Adipocyte (in vitro differentiated cells): ENCODE measurements at regions not wholly inside any gene's neighbourhood (a gene's known extent, or its start where the extent isn't known, plus 50 kb on each side); places are given as distances from the start of the nearest gene placed in this dataset.

Experiments
- DNase-seq: peaks from one replicate; pipeline ENCODE4 v3.0.0-alpha.2; 2015; ENCODE audit warnings: low read depth
- H3K27me3 ChIP-seq: replicated peaks from 2 replicates; pipeline ENCODE4 v1.7.0; 2013; ENCODE audit warnings: mild to moderate bottlenecking, low read length, moderate library complexity; ENCODE audit not compliant: control insufficient read depth, insufficient read depth
- H3K36me3 ChIP-seq: 2 replicates; pipeline ENCODE4 v1.7.0; 2013; ENCODE audit warnings: low read length, mild to moderate bottlenecking, moderate library complexity; ENCODE audit not compliant: control insufficient read depth, insufficient read depth, severe bottlenecking
- H3K4me1 ChIP-seq: 2 replicates; pipeline ENCODE4 v1.7.0; 2013; ENCODE audit warnings: mild to moderate bottlenecking, low read length, moderate library complexity; ENCODE audit not compliant: control insufficient read depth, insufficient read depth
- H3K4me3 ChIP-seq: 2 replicates; pipeline ENCODE4 v1.7.0; 2013; ENCODE audit warnings: mild to moderate bottlenecking, low read length, moderate library complexity
- H3K9ac ChIP-seq: 2 replicates; pipeline ENCODE4 v1.7.0; 2013; ENCODE audit warnings: mild to moderate bottlenecking, low read length, moderate library complexity
- H3K9me3 ChIP-seq: 2 replicates; pipeline ENCODE4 v1.7.0; 2013; ENCODE audit warnings: mild to moderate bottlenecking, low read length, moderate library complexity; ENCODE audit not compliant: control insufficient read depth

- Histone ChIP-seq H3K27me3 (peaks cover 15% of the 10 kb centered on the region), H3K4me1 (no peaks in the 10 kb centered on the region), H3K9me3 (no peaks in the 10 kb centered on the region), H3K9ac (no peak overlapping the region), H3K4me3 (no peak overlapping the region), H3K36me3 (no peaks in the 10 kb centered on the region)
- DNase-seq: no peak
These were observed 75.5 kb upstream of the OTX2 start for GRCh38 chr14:56885825-56886224.

DNA sequence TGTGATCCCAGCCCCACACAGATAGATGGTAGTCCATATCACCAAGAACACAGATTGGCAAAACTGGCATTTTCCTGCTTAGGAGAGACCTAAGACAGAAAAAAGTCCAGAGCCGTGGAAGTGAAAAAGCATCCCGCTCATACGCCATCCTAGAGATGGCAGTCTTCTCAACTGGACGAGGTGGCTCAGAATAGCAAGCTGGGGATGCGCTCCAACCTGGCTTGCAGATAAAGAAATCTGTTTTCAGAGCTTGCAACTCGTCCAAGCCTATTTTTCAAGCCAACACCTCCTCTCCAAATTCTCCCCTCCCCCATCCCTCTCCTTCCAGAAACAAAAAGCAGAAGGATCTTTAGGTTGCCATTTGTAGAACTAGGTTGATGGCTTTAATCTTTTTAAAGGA is 74.3 kb upstream of the OTX2 start:
- Histone ChIP-seq H3K4me3 (no peak overlapping the region), H3K36me3 (no peaks in the 10 kb centered on the region), H3K4me1 (no peaks in the 10 kb centered on the region), H3K9ac (no peak overlapping the region), H3K9me3 (no peaks in the 10 kb centered on the region), H3K27me3 (peaks cover 15% of the 10 kb centered on the region)
- no peak for DNase-seq

GRCh38 chr14:56881181-56881580 is 70.9 kb upstream of the OTX2 start:
- H3K27me3 ChIP-seq: peaks cover 10% of the 10 kb centered on the region
- H3K4me3 ChIP-seq: no peak overlapping the region
- no peaks in the 10 kb centered on the region for H3K36me3 ChIP-seq
- no peak for DNase-seq
- H3K9ac ChIP-seq: no peak overlapping the region
- no peaks in the 10 kb centered on the region for H3K9me3 ChIP-seq
- H3K4me1 ChIP-seq: no peaks in the 10 kb centered on the region

GRCh38 chr14:56878766-56879165 is 68.5 kb upstream of the OTX2 start:
- no peak for DNase-seq
- Histone ChIP-seq H3K36me3 (no peaks in the 10 kb centered on the region), H3K4me1 (no peaks in the 10 kb centered on the region), H3K9me3 (no peaks in the 10 kb centered on the region), H3K27me3 (peaks cover 10% of the 10 kb centered on the region), H3K9ac (no peak overlapping the region), H3K4me3 (no peak overlapping the region)

DNA sequence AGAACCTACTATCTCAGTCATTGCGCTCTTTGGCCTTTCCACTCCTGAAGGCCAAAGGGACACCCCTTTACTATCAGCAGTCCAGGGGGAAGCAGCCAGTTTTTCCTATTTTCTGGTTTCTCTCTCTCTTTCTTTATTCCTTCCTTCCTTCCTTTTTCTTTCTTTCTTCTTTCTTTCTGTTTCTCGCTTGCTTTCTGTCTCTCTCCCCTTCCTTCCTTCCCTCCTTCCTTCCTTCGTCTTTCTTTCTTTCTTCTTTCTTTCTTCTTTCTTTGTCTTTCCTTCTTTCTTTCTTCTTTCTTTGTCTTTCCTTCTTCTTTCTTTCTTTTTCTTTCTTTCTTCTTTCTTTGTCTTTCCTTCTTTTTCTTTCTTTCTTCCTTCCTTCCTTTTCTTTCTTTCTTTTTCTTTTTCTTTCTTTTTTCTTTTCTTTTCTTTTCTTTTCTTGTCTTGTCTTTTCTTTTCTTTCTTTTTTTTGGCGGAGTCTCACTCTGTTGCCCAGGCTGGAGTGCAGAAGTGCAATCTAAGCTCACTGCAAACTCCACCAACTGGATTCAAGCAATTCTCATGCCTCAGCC is 64.9 kb upstream of the OTX2 start:
- H3K9me3 ChIP-seq: no peaks in the 10 kb centered on the region
- H3K4me3 ChIP-seq: no peak overlapping the region
- no peak overlapping the region for H3K9ac ChIP-seq
- peaks cover 10% of the 10 kb centered on the region for H3K27me3 ChIP-seq
- no peaks in the 10 kb centered on the region for H3K36me3 ChIP-seq
- no peak for DNase-seq
- H3K4me1 ChIP-seq: no peaks in the 10 kb centered on the region

GRCh38 chr14:56874375-56874774 is 64.1 kb upstream of the OTX2 start:
- no peak for DNase-seq

GRCh38 chr14:56870336-56870735 is 60.1 kb upstream of the OTX2 start:
- H3K9me3 ChIP-seq: no peaks in the 10 kb centered on the region
- H3K4me1 ChIP-seq: no peaks in the 10 kb centered on the region
- H3K9ac ChIP-seq: no peak overlapping the region
- no peaks in the 10 kb centered on the region for H3K27me3 ChIP-seq
- no peak overlapping the region for H3K4me3 ChIP-seq
- no peaks in the 10 kb centered on the region for H3K36me3 ChIP-seq
- no peak for DNase-seq

More at GRCh38 chr14:56874375-56874774, 64.1 kb upstream of the OTX2 start:
- H3K9me3 ChIP-seq: no peaks in the 10 kb centered on the region
- no peak overlapping the region for H3K4me3 ChIP-seq
- peaks cover 10% of the 10 kb centered on the region for H3K27me3 ChIP-seq
- no peaks in the 10 kb centered on the region for H3K4me1 ChIP-seq
- no peak overlapping the region for H3K9ac ChIP-seq
- H3K36me3 ChIP-seq: no peaks in the 10 kb centered on the region

GRCh38 chr14:56868660-56869059 is 58.4 kb upstream of the OTX2 start:
- Histone ChIP-seq H3K27me3 (no peaks in the 10 kb centered on the region), H3K4me1 (no peaks in the 10 kb centered on the region), H3K9me3 (no peaks in the 10 kb centered on the region), H3K36me3 (no peaks in the 10 kb centered on the region), H3K9ac (no peak overlapping the region), H3K4me3 (no peak overlapping the region)
- no peak for DNase-seq

DNA sequence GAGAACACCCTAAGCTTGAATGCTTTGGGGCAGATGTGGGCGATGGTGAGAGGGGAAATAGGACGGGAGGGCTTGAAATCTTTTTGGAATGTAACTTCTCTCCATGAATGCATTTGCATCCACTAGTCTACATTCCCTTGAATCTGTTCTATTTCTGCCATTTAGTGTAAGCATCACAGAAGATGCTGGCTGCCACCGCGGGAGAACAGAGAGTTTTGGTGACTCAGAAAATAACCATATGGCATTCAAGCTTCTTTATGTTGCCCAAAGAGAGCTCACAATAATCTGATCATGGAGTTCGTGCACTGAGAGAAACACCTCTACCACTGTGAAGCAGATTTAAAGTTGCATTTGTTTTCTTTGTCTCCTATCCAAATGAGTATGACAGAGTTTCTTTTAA is 52.6 kb upstream of the OTX2 start:
- Histone ChIP-seq H3K9ac (no peak overlapping the region), H3K27me3 (peaks cover 6% of the 10 kb centered on the region), H3K4me3 (no peak overlapping the region), H3K36me3 (no peaks in the 10 kb centered on the region), H3K4me1 (no peaks in the 10 kb centered on the region), H3K9me3 (no peaks in the 10 kb centered on the region)
- DNase-seq: no peak

- no peaks in the 10 kb centered on the region for H3K9me3 ChIP-seq
- H3K9ac ChIP-seq: no peak overlapping the region
- no peak overlapping the region for H3K4me3 ChIP-seq
- H3K4me1 ChIP-seq: no peaks in the 10 kb centered on the region
- no peak for DNase-seq
- H3K36me3 ChIP-seq: no peaks in the 10 kb centered on the region
- H3K27me3 ChIP-seq: peaks cover 13% of the 10 kb centered on the region
These were observed 50.2 kb upstream of the OTX2 start for GRCh38 chr14:56860441-56860840.
